22Rv1 (cell line): ENCODE measurements at regions not wholly inside any gene's neighbourhood (a gene's known extent, or its start where the extent isn't known, plus 50 kb on each side); places are given as distances from the start of the nearest gene placed in this dataset.

ENCODE experiments used
- CTCF ChIP-seq: fragments of 450-650 bp; IDR thresholded peaks from 2 replicates; pipeline ENCODE4 v1.5.1; 2017; ENCODE audit warnings: mild to moderate bottlenecking
- ZFX ChIP-seq: fragments of 450-650 bp; IDR thresholded peaks from 2 replicates; pipeline ENCODE4 v1.6.1; 2017; ENCODE audit warnings: antibody characterized with exemption, borderline replicate concordance

GRCh38 chr9:131800843-131801242, 61.0 kb upstream of the RAPGEF1 start:
- no peak for TF ChIP-seq CTCF
- no peak for TF ChIP-seq ZFX
